Mesendoderm (in vitro differentiated cells): ENCODE measurements at regions not wholly inside any gene's neighbourhood (a gene's known extent, or its start where the extent isn't known, plus 50 kb on each side); places are given as distances from the start of the nearest gene placed in this dataset.

ENCODE experiments used
- DNase-seq: peaks from one replicate; pipeline ENCODE4 v3.0.0; 2013
- H2AK5ac ChIP-seq: 2 replicates; pipeline ENCODE4 v1.6.1; 2013; ENCODE audit warnings: low read length, inconsistent platforms
- H2BK120ac ChIP-seq: 2 replicates; pipeline ENCODE4 v1.6.1; 2013; ENCODE audit warnings: low read depth, mild to moderate bottlenecking, low read length, moderate library complexity, mixed read lengths
- H2BK15ac ChIP-seq: replicated peaks from 2 replicates; pipeline ENCODE4 v1.6.1; 2013; ENCODE audit warnings: low read depth, mild to moderate bottlenecking, moderate library complexity
- H2BK5ac ChIP-seq: 2 replicates; pipeline ENCODE4 v1.6.1; 2013; ENCODE audit warnings: low read length, inconsistent platforms
- H3K18ac ChIP-seq: 2 replicates; pipeline ENCODE4 v1.6.1; 2013; ENCODE audit warnings: mild to moderate bottlenecking, low read length, mixed read lengths
- H3K23ac ChIP-seq: one replicate; pipeline ENCODE4 v1.6.1; 2013; ENCODE audit warnings: low read length
- H3K27ac ChIP-seq: 2 replicates; pipeline ENCODE4 v1.5.1; 2013; ENCODE audit warnings: low read depth, mild to moderate bottlenecking, inconsistent platforms, low read length, moderate library complexity
- H3K27me3 ChIP-seq: 2 replicates; pipeline ENCODE4 v1.6.1; 2013; ENCODE audit warnings: low read length, control low read depth, mild to moderate bottlenecking, inconsistent platforms; ENCODE audit not compliant: insufficient read depth, poor library complexity
- H3K36me3 ChIP-seq: 2 replicates; pipeline ENCODE4 v1.6.1; 2013; ENCODE audit warnings: low read length, inconsistent platforms; ENCODE audit not compliant: control insufficient read depth, insufficient read depth
- H3K4ac ChIP-seq: one replicate; pipeline ENCODE4 v1.6.1; 2013; ENCODE audit warnings: low read depth, mild to moderate bottlenecking, low read length, moderate library complexity
- H3K4me1 ChIP-seq: 2 replicates; pipeline ENCODE4 v1.6.1; 2013; ENCODE audit warnings: low read depth, low read length, inconsistent platforms; ENCODE audit not compliant: control insufficient read depth
- H3K4me2 ChIP-seq: 2 replicates; pipeline ENCODE4 v1.6.1; 2013; ENCODE audit warnings: low read length
- H3K4me3 ChIP-seq: 2 replicates; pipeline ENCODE4 v1.5.1; 2013; ENCODE audit warnings: mild to moderate bottlenecking, low read length
- H3K56ac ChIP-seq: one replicate; pipeline ENCODE4 v1.6.1; 2013; ENCODE audit warnings: low read length
- H3K79me1 ChIP-seq: 2 replicates; pipeline ENCODE4 v1.6.1; 2013; ENCODE audit warnings: low read length, inconsistent platforms
- H3K79me2 ChIP-seq: 2 replicates; pipeline ENCODE4 v1.6.1; 2013; ENCODE audit warnings: mild to moderate bottlenecking, low read length; ENCODE audit not compliant: control insufficient read depth, insufficient read depth
- H3K9ac ChIP-seq: 2 replicates; pipeline ENCODE4 v1.6.1; 2013; ENCODE audit warnings: low read length, inconsistent platforms
- H4K5ac ChIP-seq: one replicate; pipeline ENCODE4 v1.6.1; 2013; ENCODE audit warnings: low read length
- H4K8ac ChIP-seq: one replicate; pipeline ENCODE4 v1.6.1; 2013; ENCODE audit warnings: low read depth, mild to moderate bottlenecking, control low read depth, low read length, moderate library complexity
- WGBS: extraction: QIAGEN DNeasy Blood & Tissue Kit; methylation state at CpG from one replicate; pipeline ENCODE4 v1.1.7; 2013; ENCODE audit warnings: low lambda C conversion rate, missing lambda C conversion rate; ENCODE audit not compliant: insufficient coverage; ENCODE audit errors: extremely low coverage; 5-methylcytosine and 5-hydroxymethylcytosine counted together

- Histone ChIP-seq H4K5ac (no peak overlapping the region), H3K9ac (no peak overlapping the region), H3K27ac (no peak overlapping the region), H4K8ac (no peak overlapping the region), H3K27me3 (no peaks in the 10 kb centered on the region), H3K4me1 (no peaks in the 10 kb centered on the region), H3K36me3 (no peaks in the 10 kb centered on the region), H2BK15ac (no peak overlapping the region), H3K4ac (no peak overlapping the region), H3K4me2 (no peak overlapping the region), H3K79me1 (no peaks in the 10 kb centered on the region), H3K79me2 (no peaks in the 10 kb centered on the region), H2BK120ac (no peak overlapping the region), H2AK5ac (no peak overlapping the region), H3K18ac (no peak overlapping the region), H2BK5ac (no peak overlapping the region), H3K4me3 (no peak overlapping the region), H3K23ac (no peak overlapping the region), H3K56ac (no peak overlapping the region)
- no peak for DNase-seq
These were observed 1117.3 kb downstream of the PCDH18 start for GRCh38 chr4:136414981-136415380.

GRCh38 chr4:136412708-136413107 lies 1119.6 kb downstream of the PCDH18 start:
- no peak overlapping the region for H2BK120ac ChIP-seq
- no peak overlapping the region for H3K56ac ChIP-seq
- H2BK15ac ChIP-seq, result no peak overlapping the region
- H3K18ac ChIP-seq, result no peak overlapping the region
- H3K4me1 ChIP-seq, result no peaks in the 10 kb centered on the region
- H3K36me3 ChIP-seq, result no peaks in the 10 kb centered on the region
- DNase-seq, result no peak
- H2AK5ac ChIP-seq, result no peak overlapping the region
- no peak overlapping the region for H4K5ac ChIP-seq
- H3K23ac ChIP-seq, result no peak overlapping the region
- H3K9ac ChIP-seq, result no peak overlapping the region
- H3K27me3 ChIP-seq, result no peaks in the 10 kb centered on the region
- H3K4me3 ChIP-seq, result no peak overlapping the region
- H3K4me2 ChIP-seq, result no peak overlapping the region
- H2BK5ac ChIP-seq, result no peak overlapping the region
- no peak overlapping the region for H3K27ac ChIP-seq
- H3K4ac ChIP-seq, result no peak overlapping the region
- no peaks in the 10 kb centered on the region for H3K79me1 ChIP-seq
- no peak overlapping the region for H4K8ac ChIP-seq
- 100% methylated on average over 1 of the region's 2 CpGs for WGBS
- no peaks in the 10 kb centered on the region for H3K79me2 ChIP-seq

- Histone ChIP-seq H3K9ac (no peak overlapping the region), H3K56ac (no peak overlapping the region), H2BK15ac (no peak overlapping the region), H2AK5ac (no peak overlapping the region), H2BK5ac (no peak overlapping the region), H3K79me2 (no peaks in the 10 kb centered on the region), H3K4me1 (no peaks in the 10 kb centered on the region), H3K79me1 (no peaks in the 10 kb centered on the region), H3K23ac (no peak overlapping the region), H3K4ac (no peak overlapping the region), H3K18ac (no peak overlapping the region), H4K5ac (no peak overlapping the region), H3K27me3 (no peaks in the 10 kb centered on the region), H3K36me3 (no peaks in the 10 kb centered on the region), H3K4me2 (no peak overlapping the region), H2BK120ac (no peak overlapping the region), H3K4me3 (no peak overlapping the region), H3K27ac (no peak overlapping the region), H4K8ac (no peak overlapping the region)
- peak; percentile 39 for DNase-seq
- no CpG with 5 or more reads among the region's 5 CpGs for WGBS
These were observed 1131.5 kb downstream of the PCDH18 start for GRCh38 chr4:136400829-136401228.

- no peaks in the 10 kb centered on the region for H3K27me3 ChIP-seq
- no peak overlapping the region for H4K5ac ChIP-seq
- no CpG with 5 or more reads among the region's 44 CpGs for WGBS
- DNase-seq, result no peak
- H4K8ac ChIP-seq, result no peak overlapping the region
- no peak overlapping the region for H3K4me2 ChIP-seq
- H3K4ac ChIP-seq, result no peak overlapping the region
- H2BK15ac ChIP-seq, result no peak overlapping the region
- no peak overlapping the region for H3K27ac ChIP-seq
- H3K36me3 ChIP-seq, result no peaks in the 10 kb centered on the region
- H3K23ac ChIP-seq, result no peak overlapping the region
- H3K4me1 ChIP-seq, result no peaks in the 10 kb centered on the region
- no peaks in the 10 kb centered on the region for H3K79me2 ChIP-seq
- H2BK5ac ChIP-seq, result no peak overlapping the region
- no peak overlapping the region for H3K4me3 ChIP-seq
- no peaks in the 10 kb centered on the region for H3K79me1 ChIP-seq
- no peak overlapping the region for H3K18ac ChIP-seq
- no peak overlapping the region for H3K9ac ChIP-seq
- H3K56ac ChIP-seq, result no peak overlapping the region
- H2AK5ac ChIP-seq, result no peak overlapping the region
- H2BK120ac ChIP-seq, result no peak overlapping the region
These were observed 1137.0 kb downstream of the PCDH18 start for GRCh38 chr4:136395212-136395722.

- Histone ChIP-seq H3K18ac (no peak overlapping the region), H3K4me2 (no peak overlapping the region), H2BK15ac (no peak overlapping the region), H3K27me3 (no peaks in the 10 kb centered on the region), H3K23ac (no peak overlapping the region), H2BK5ac (no peak overlapping the region), H3K79me2 (no peaks in the 10 kb centered on the region), H3K9ac (no peak overlapping the region), H3K4me3 (no peak overlapping the region), H4K8ac (no peak overlapping the region), H3K56ac (no peak overlapping the region), H3K4me1 (no peaks in the 10 kb centered on the region), H3K27ac (no peak overlapping the region), H2BK120ac (no peak overlapping the region), H3K4ac (no peak overlapping the region), H4K5ac (no peak overlapping the region), H2AK5ac (no peak overlapping the region), H3K79me1 (no peaks in the 10 kb centered on the region), H3K36me3 (no peaks in the 10 kb centered on the region)
- DNase-seq, result no peak
These were observed 1139.7 kb downstream of the PCDH18 start for GRCh38 chr4:136392576-136392975.

- no peak overlapping the region for H2AK5ac ChIP-seq
- no peak overlapping the region for H3K18ac ChIP-seq
- H3K27me3 ChIP-seq, result no peaks in the 10 kb centered on the region
- H3K4ac ChIP-seq, result no peak overlapping the region
- H3K4me2 ChIP-seq, result no peak overlapping the region
- no peak overlapping the region for H3K56ac ChIP-seq
- no peaks in the 10 kb centered on the region for H3K36me3 ChIP-seq
- no peaks in the 10 kb centered on the region for H3K4me1 ChIP-seq
- no peak overlapping the region for H2BK5ac ChIP-seq
- no peak overlapping the region for H4K5ac ChIP-seq
- H3K4me3 ChIP-seq, result no peak overlapping the region
- H2BK120ac ChIP-seq, result no peak overlapping the region
- H3K79me2 ChIP-seq, result no peaks in the 10 kb centered on the region
- no CpG with 5 or more reads among the region's 1 CpG for WGBS
- H2BK15ac ChIP-seq, result no peak overlapping the region
- no peak for DNase-seq
- no peak overlapping the region for H3K27ac ChIP-seq
- H3K23ac ChIP-seq, result no peak overlapping the region
- H4K8ac ChIP-seq, result no peak overlapping the region
- H3K9ac ChIP-seq, result no peak overlapping the region
- no peaks in the 10 kb centered on the region for H3K79me1 ChIP-seq
These were observed 1141.5 kb downstream of the PCDH18 start for GRCh38 chr4:136390824-136391223.
